Thyroid gland (tissue), 4 donors: ENCODE measurements at regions not wholly inside any gene's neighbourhood (a gene's known extent, or its start where the extent isn't known, plus 50 kb on each side); places are given as distances from the start of the nearest gene placed in this dataset.

Experiments used
- POLR2A ChIP-seq, 2 donors: fragments of 450-650 bp; IDR thresholded peaks; one replicate each; pipeline ENCODE4 v1.6.1; 2017; ENCODE audit warnings: antibody characterized with exemption in 2 of 2, mild to moderate bottlenecking in 2 of 2, moderate library complexity in 1 of 2
- TF ChIP-seq, protein P1 (sequence below), 6 experiments: fragments of 200-600 bp in 3 of 6; fragments of 450-650 bp in 3 of 6; sonication (generic) in 3 of 6; IDR thresholded peaks; one replicate each; pipeline ENCODE4 v1.5.1; 2016 to 2019; ENCODE audit warnings: antibody characterized with exemption in 6 of 6, mild to moderate bottlenecking in 2 of 6, inconsistent platforms in 1 of 6, moderate library complexity in 1 of 6

DNA sequence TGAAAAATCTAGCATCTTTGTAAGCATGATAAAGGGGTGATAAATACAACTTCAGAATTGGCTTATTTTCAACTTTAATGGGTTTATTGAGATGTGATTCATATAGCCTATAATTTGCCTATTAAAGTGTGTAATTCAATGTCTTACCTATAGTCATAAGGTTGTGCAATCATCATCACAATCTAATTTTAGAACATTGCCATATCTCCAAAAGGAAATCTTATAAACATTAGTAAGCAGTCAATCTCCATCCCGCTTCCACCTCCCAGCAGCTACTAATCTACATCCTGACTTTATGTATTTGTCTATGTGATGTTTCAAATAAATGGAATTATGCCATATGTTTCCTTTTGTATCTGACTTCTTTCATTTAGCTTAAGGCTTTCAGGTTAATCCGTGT is 145.2 kb upstream of the KLHL1 start:
- TF ChIP-seq, protein P1, sequence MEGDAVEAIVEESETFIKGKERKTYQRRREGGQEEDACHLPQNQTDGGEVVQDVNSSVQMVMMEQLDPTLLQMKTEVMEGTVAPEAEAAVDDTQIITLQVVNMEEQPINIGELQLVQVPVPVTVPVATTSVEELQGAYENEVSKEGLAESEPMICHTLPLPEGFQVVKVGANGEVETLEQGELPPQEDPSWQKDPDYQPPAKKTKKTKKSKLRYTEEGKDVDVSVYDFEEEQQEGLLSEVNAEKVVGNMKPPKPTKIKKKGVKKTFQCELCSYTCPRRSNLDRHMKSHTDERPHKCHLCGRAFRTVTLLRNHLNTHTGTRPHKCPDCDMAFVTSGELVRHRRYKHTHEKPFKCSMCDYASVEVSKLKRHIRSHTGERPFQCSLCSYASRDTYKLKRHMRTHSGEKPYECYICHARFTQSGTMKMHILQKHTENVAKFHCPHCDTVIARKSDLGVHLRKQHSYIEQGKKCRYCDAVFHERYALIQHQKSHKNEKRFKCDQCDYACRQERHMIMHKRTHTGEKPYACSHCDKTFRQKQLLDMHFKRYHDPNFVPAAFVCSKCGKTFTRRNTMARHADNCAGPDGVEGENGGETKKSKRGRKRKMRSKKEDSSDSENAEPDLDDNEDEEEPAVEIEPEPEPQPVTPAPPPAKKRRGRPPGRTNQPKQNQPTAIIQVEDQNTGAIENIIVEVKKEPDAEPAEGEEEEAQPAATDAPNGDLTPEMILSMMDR (IDR thresholded peaks at IDR 0.05): no peak
- no peak for TF ChIP-seq POLR2A (IDR thresholded peaks at IDR 0.05)
